ENCODE measurements at regions not wholly inside any gene's neighbourhood (a gene's known extent, or its start where the extent isn't known, plus 50 kb on each side); places are given as distances from the start of the nearest gene placed in this dataset.

GRCh38 chr6:81556551-81556950, 195.9 kb downstream of the TENT5A start (continued):
- TF ChIP-seq PKNOX1 (IDR thresholded peaks at IDR 0.05) (no peak), IKZF2 (IDR thresholded peaks at IDR 0.05) (no peak), SREBF1 (IDR thresholded peaks at IDR 0.05; ENCODE audit: low read length) (no peak), GATAD2B (conservative IDR thresholded peaks at IDR 0.05; ENCODE audit: low read depth) (no peak), NBN (IDR thresholded peaks at IDR 0.05) (no peak), EGR1 (IDR thresholded peaks at IDR 0.05; ENCODE audit: borderline replicate concordance in 1 of 2, low read depth in 2 of 2, low read length in 2 of 2) (no peak), BACH1 (IDR thresholded peaks at IDR 0.05; ENCODE audit: borderline replicate concordance) (no peak), SPI1 (IDR thresholded peaks at IDR 0.05; ENCODE audit: borderline replicate concordance, insufficient read depth, low read depth, low read length) (no peak), ZNF384 (IDR thresholded peaks at IDR 0.05; ENCODE audit: borderline replicate concordance, low read depth, low read length) (no peak)

DNA sequence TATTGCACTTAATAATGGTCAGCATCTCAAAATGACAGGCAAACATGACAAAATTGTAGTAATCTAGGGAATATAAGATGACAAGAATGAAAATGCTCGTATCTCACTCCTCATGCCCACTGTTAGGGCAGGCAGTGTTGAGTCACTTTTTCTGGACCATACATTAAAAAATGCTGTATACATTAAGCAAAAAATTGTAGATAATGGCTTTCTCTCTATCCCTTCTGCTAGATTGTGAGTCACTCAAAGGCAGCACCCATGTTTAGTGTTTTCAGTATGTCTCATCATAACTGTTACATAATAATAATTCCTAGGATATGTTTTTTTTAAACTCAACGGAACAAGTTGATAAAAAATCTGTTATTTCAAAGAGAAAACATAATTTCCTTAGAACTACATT, 199.3 kb downstream of the TENT5A start:
- Histone ChIP-seq H3K9me3 (replicated peaks; ENCODE audit: control insufficient read depth, insufficient read depth, low read length) (no peaks in the 10 kb centered on the region), H3K27me3 (replicated peaks in 1 of 2; ENCODE audit: control insufficient read depth in 2 of 2, insufficient read depth in 2 of 2, low read length in 1 of 2) (no peaks in the 10 kb centered on the region), H3K36me3 (ENCODE audit: control insufficient read depth in 2 of 2, insufficient read depth in 2 of 2, low read length in 1 of 2) (no peaks in the 10 kb centered on the region), H3K4me2 (ENCODE audit: control insufficient read depth, insufficient read depth) (no peak overlapping the region), H2AFZ (ENCODE audit: control insufficient read depth, low read depth, low read length) (no peak overlapping the region), H3K4me3 (no peak overlapping the region), H3K9ac (ENCODE audit: control insufficient read depth, insufficient read depth, low read length) (no peak overlapping the region), H3K79me2 (ENCODE audit: control insufficient read depth, insufficient read depth, low read length) (no peaks in the 10 kb centered on the region), H3K4me1 (ENCODE audit: control insufficient read depth, insufficient read depth, low read length) (no peaks in the 10 kb centered on the region), H4K20me1 (ENCODE audit: control insufficient read depth, insufficient read depth) (no peaks in the 10 kb centered on the region), H3K27ac (ENCODE audit: control insufficient read depth, insufficient read depth) (no peak overlapping the region)
- WGBS (ENCODE audit: insufficient coverage, insufficient replicate concordance, low lambda C conversion rate, missing lambda C conversion rate): 0% methylated on average over 2 of the region's 2 CpGs
- no peak for FAIRE-seq
- TF ChIP-seq SIN3A (IDR thresholded peaks at IDR 0.05; ENCODE audit: low read depth, low read length): no peak
- no peak for TF ChIP-seq SREBF2 (IDR thresholded peaks at IDR 0.05; ENCODE audit: low read length)
- TF ChIP-seq NR2F1 (conservative IDR thresholded peaks at IDR 0.05): no peak
- no peak for TF ChIP-seq NRF1 (conservative IDR thresholded peaks at IDR 0.05; ENCODE audit: low read depth, low read length)
- no peak for TF ChIP-seq MXI1 (IDR thresholded peaks at IDR 0.05; ENCODE audit: low read depth, low read length)
- no peak for TF ChIP-seq KDM1A (IDR thresholded peaks at IDR 0.05; ENCODE audit: borderline replicate concordance)
- ChIA-PET RAD21 (ENCODE audit: unreplicated experiment) (interaction anchor here (0.9 to 2.0 kb wide), 2 partner anchors 10 to 18 kb away, joined by 3 to 7 read pairs; no protein-coding TSS in a partner anchor), CTCF (interaction anchor here (0.9 kb wide), 1 partner anchor 8 kb away, joined by 4 read pairs; no protein-coding TSS in a partner anchor), SMC1A (ENCODE audit: uncharacterized antibody, unreplicated experiment) (interaction anchor here (0.9 to 2.2 kb wide), 4 partner anchors 9 to 17 kb away, joined by 3 to 10 read pairs (median 4); no protein-coding TSS in a partner anchor), POLR2A (no interaction called here)
- intact Hi-C loops (cut with micrococcal nuclease; ENCODE audit: unreplicated experiment) (no loop called here), in situ Hi-C loops (cut with MboI) (no loop called here)
- BruUV-seq (replicated peaks): no TSS peak
- no peak for ATAC-seq
- DNase-seq (ENCODE audit: low read depth, low spot score): no peak
